ENCODE measurements at regions not wholly inside any gene's neighbourhood (a gene's known extent, or its start where the extent isn't known, plus 50 kb on each side); places are given as distances from the start of the nearest gene placed in this dataset.

GRCh38 chr12:97017213-97017612, 110.2 kb downstream of the NEDD1 start:
- H3K4me3 ChIP-seq (replicated peaks in 1 of 3; ENCODE audit: insufficient read depth in 1 of 3, low read depth in 1 of 3, low read length in 3 of 3): no peak overlapping the region
- no peaks in the 10 kb centered on the region for H3K9me1 ChIP-seq (replicated peaks; ENCODE audit: control insufficient read depth, extremely low read depth, insufficient read depth, low read length)
- CTCF ChIA-PET: no interaction called here
- POLR2A ChIA-PET: no interaction called here
- H4K20me1 ChIP-seq (replicated peaks; ENCODE audit: control insufficient read depth, extremely low read depth, insufficient read depth, low read length): no peaks in the 10 kb centered on the region
- no peak overlapping the region for H3K27ac ChIP-seq (ENCODE audit: insufficient read depth, low read depth, low read length)
- H3K4me2 ChIP-seq (ENCODE audit: insufficient read depth, low read length): no peak overlapping the region
- no peaks in the 10 kb centered on the region for H3K9me3 ChIP-seq (replicated peaks; ENCODE audit: control insufficient read depth, insufficient read depth, low read length)
- H3K36me3 ChIP-seq (ENCODE audit: control insufficient read depth in 2 of 2, extremely low read depth in 1 of 2, insufficient read depth in 2 of 2, low read length in 2 of 2): no peaks in the 10 kb centered on the region
- H3K9ac ChIP-seq (replicated peaks; ENCODE audit: extremely low read depth, insufficient read depth, low read length): no peak overlapping the region
- BruUV-seq (replicated peaks): no TSS peak
- TF ChIP-seq POLR2A (IDR thresholded peaks at IDR 0.05; ENCODE audit: low read depth, low read length) (no peak), MYC (IDR thresholded peaks at IDR 0.05; ENCODE audit: low read depth, low read length) (no peak), GATA2 (IDR thresholded peaks at IDR 0.05; ENCODE audit: insufficient read depth, insufficient read length, low read depth, low read length) (no peak), MAX (IDR thresholded peaks at IDR 0.05; ENCODE audit: insufficient read depth, insufficient read length) (no peak), EZH2 (IDR thresholded peaks at IDR 0.05; ENCODE audit: borderline replicate concordance, low read depth, low read length, severe bottlenecking) (no peak), POLR2AphosphoS5 (IDR thresholded peaks at IDR 0.05; ENCODE audit: insufficient read depth, low read depth, low read length) (no peak), FOS (IDR thresholded peaks at IDR 0.05; ENCODE audit: borderline replicate concordance, insufficient read depth, low read length) (no peak), JUN (IDR thresholded peaks at IDR 0.05; ENCODE audit: borderline replicate concordance, insufficient read depth, insufficient read length, low read depth) (no peak), CTCF (IDR thresholded peaks at IDR 0.05; ENCODE audit: extremely low read depth in 1 of 2, insufficient read depth in 1 of 2, low read depth in 1 of 2, low read length in 2 of 2) (no peak)
- no peak overlapping the region for H2AFZ ChIP-seq (ENCODE audit: low read depth, low read length)
- no peak for DNase-seq (ENCODE audit: low read depth, low spot score)
- intact Hi-C loops (cut with micrococcal nuclease): no loop called here
- dilution Hi-C loops (cut with MboI; ENCODE audit: extremely low pct_ligation_motif_present, low sequenced_read_pairs): no loop called here
- H3K79me2 ChIP-seq (ENCODE audit: control insufficient read depth, insufficient read depth, low read length): no peaks in the 10 kb centered on the region
- FAIRE-seq: no peak
- H3K4me1 ChIP-seq (ENCODE audit: control insufficient read depth, extremely low read depth, insufficient read depth, low read length): no peaks in the 10 kb centered on the region
- H3K27me3 ChIP-seq (ENCODE audit: control insufficient read depth in 2 of 2, insufficient read depth in 2 of 2, low read length in 2 of 2): peaks cover 0 to 2% of the 10 kb centered on the region in 2 experiments
